Neuronal stem cell (in vitro differentiated cells): ENCODE measurements at regions not wholly inside any gene's neighbourhood (a gene's known extent, or its start where the extent isn't known, plus 50 kb on each side); places are given as distances from the start of the nearest gene placed in this dataset.

Experiments used
- DNase-seq: peaks from one replicate; pipeline ENCODE4 v3.0.0-alpha.2; 2013; ENCODE audit warnings: low spot score
- H2AFZ ChIP-seq: one replicate; pipeline ENCODE4 v1.6.1; 2013; ENCODE audit warnings: mild to moderate bottlenecking, low read length, inconsistent platforms
- H2AK5ac ChIP-seq: 2 replicates; pipeline ENCODE4 v1.6.1; 2013; ENCODE audit warnings: low read depth, mild to moderate bottlenecking, inconsistent platforms, low read length, moderate library complexity, mixed read lengths
- H2BK120ac ChIP-seq: 2 replicates; pipeline ENCODE4 v1.6.1; 2013; ENCODE audit warnings: low read depth, mild to moderate bottlenecking, inconsistent platforms, low read length, moderate library complexity, mixed read lengths
- H2BK12ac ChIP-seq: one replicate; pipeline ENCODE4 v1.6.1; 2013; ENCODE audit warnings: low read length, inconsistent platforms
- H2BK15ac ChIP-seq: 2 replicates; pipeline ENCODE4 v1.6.1; 2013; ENCODE audit warnings: mild to moderate bottlenecking, low read length, inconsistent platforms, mixed read lengths
- H2BK5ac ChIP-seq: one replicate; pipeline ENCODE4 v1.6.1; 2013; ENCODE audit warnings: inconsistent platforms, mild to moderate bottlenecking, low read length, moderate library complexity
- H3K14ac ChIP-seq: one replicate; pipeline ENCODE4 v1.6.1; 2013; ENCODE audit warnings: low read length, inconsistent platforms
- H3K18ac ChIP-seq: 2 replicates; pipeline ENCODE4 v1.6.1; 2013; ENCODE audit warnings: low read length, inconsistent platforms
- H3K23ac ChIP-seq: 2 replicates; pipeline ENCODE4 v1.6.1; 2013; ENCODE audit warnings: low read depth, mild to moderate bottlenecking, mixed read lengths, low read length, inconsistent platforms; ENCODE audit not compliant: poor library complexity
- H3K27ac ChIP-seq: replicated peaks from 3 replicates; pipeline ENCODE4 v1.5.1; 2013; ENCODE audit warnings: low read length, inconsistent platforms
- H3K27me3 ChIP-seq, 3 experiments: 2 replicates each; pipeline ENCODE4 v1.6.1; 2013; ENCODE audit warnings: low read length in 3 of 3, mild to moderate bottlenecking in 2 of 3, inconsistent platforms in 1 of 3, low read depth in 1 of 3, mixed read lengths in 1 of 3, moderate library complexity in 1 of 3; ENCODE audit not compliant: control insufficient read depth in 3 of 3, insufficient read depth in 3 of 3
- H3K36me3 ChIP-seq, 2 donors: replicated peaks in 1 of 2; 2 replicates each; pipeline ENCODE4 v1.6.1; 2013; ENCODE audit warnings: low read length in 2 of 2; ENCODE audit not compliant: control insufficient read depth in 2 of 2, insufficient read depth in 2 of 2
- H3K4ac ChIP-seq: 2 replicates; pipeline ENCODE4 v1.6.1; 2013; ENCODE audit warnings: inconsistent platforms, mild to moderate bottlenecking, low read length, moderate library complexity
- H3K4me1 ChIP-seq, 2 donors: 1 replicate in 1 of 2; 2 replicates in 1 of 2; pipeline ENCODE4 v1.6.1; 2013; ENCODE audit warnings: low read length in 2 of 2, low read depth in 1 of 2; ENCODE audit not compliant: control insufficient read depth in 2 of 2, insufficient read depth in 1 of 2
- H3K4me2 ChIP-seq: one replicate; pipeline ENCODE4 v1.6.1; 2013; ENCODE audit warnings: mild to moderate bottlenecking, low read length, inconsistent platforms; ENCODE audit not compliant: insufficient read depth, poor library complexity, severe bottlenecking
- H3K4me3 ChIP-seq, 2 donors: 2 replicates each; pipeline ENCODE4 v1.5.1; 2013; ENCODE audit warnings: low read length in 2 of 2, mild to moderate bottlenecking in 2 of 2, inconsistent platforms in 1 of 2, moderate library complexity in 1 of 2
- H3K79me1 ChIP-seq: one replicate; pipeline ENCODE4 v1.6.1; 2013; ENCODE audit warnings: low read depth, mild to moderate bottlenecking, inconsistent platforms, low read length, moderate library complexity
- H3K9ac ChIP-seq: one replicate; pipeline ENCODE4 v1.6.1; 2013; ENCODE audit warnings: mild to moderate bottlenecking, low read depth, low read length, inconsistent platforms; ENCODE audit not compliant: poor library complexity
- H3K9me3 ChIP-seq, 2 donors: replicated peaks in 1 of 2; 2 replicates each; pipeline versions ENCODE3 to v1.6.1; 2013; ENCODE audit warnings: low read length in 2 of 2, mild to moderate bottlenecking in 2 of 2, inconsistent platforms in 1 of 2, low read depth in 1 of 2, mixed read lengths in 1 of 2, moderate library complexity in 1 of 2; ENCODE audit not compliant: control insufficient read depth in 2 of 2, insufficient read depth in 1 of 2
- H4K8ac ChIP-seq: one replicate; pipeline ENCODE4 v1.6.1; 2013; ENCODE audit warnings: low read depth, mild to moderate bottlenecking, inconsistent platforms, low read length, moderate library complexity
- H4K91ac ChIP-seq: one replicate; pipeline ENCODE4 v1.6.1; 2013; ENCODE audit warnings: low read length, low read depth, mild to moderate bottlenecking, inconsistent platforms; ENCODE audit not compliant: poor library complexity
- WGBS, 2 donors: extraction: QIAGEN DNeasy Blood & Tissue Kit; methylation state at CpG; one replicate each; pipeline ENCODE4 v1.1.7; 2013; ENCODE audit warnings: missing lambda C conversion rate in 2 of 2, mixed read lengths in 1 of 2; ENCODE audit not compliant: insufficient read length in 2 of 2, insufficient replicate concordance in 1 of 2; ENCODE audit errors: extremely low coverage in 2 of 2; 5-methylcytosine and 5-hydroxymethylcytosine counted together

DNA sequence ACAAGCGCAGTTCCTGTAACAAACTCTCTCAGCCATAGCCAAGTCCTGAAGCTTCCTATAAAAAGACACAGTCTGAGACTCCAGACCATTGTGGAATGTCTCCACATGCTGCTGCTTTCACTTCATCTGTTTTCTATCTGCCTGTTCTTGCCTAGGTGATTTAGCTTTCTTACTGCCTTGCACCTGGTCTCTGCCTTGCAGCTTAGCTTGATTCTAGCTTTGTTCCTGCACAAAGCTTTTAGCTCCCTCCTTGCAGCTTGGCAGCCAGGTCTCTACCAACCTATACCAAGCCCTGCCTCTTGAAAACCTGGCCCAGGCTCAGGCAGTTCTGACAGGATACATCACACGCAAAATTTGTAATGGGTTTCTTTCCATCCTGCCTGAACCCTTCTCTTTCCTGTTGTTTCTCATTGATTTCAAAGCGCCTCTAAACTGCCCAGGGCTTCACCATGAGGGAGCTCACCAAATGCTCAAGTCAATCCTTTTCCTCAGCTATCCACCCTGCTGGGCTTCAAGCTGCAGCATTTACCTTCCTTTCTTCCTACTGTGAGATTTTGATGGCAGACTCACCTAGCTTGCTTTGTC lies 941.3 kb upstream of the NXPH2 start:
- Histone ChIP-seq H3K9ac (no peak overlapping the region), H3K79me1 (no peaks in the 10 kb centered on the region), H3K27me3 (no peaks in the 10 kb centered on the region), H2BK15ac (no peak overlapping the region), H3K36me3 (no peaks in the 10 kb centered on the region), H3K4me3 (no peak overlapping the region), H2BK12ac (no peak overlapping the region), H3K27ac (no peak overlapping the region), H3K18ac (no peak overlapping the region), H3K23ac (no peak overlapping the region), H3K4me2 (no peak overlapping the region), H3K9me3 (no peaks in the 10 kb centered on the region), H2BK120ac (no peak overlapping the region), H3K4me1 (peaks cover 0 to 3% of the 10 kb centered on the region in 2 donors), H2AFZ (no peak overlapping the region), H2BK5ac (no peak overlapping the region), H2AK5ac (no peak overlapping the region), H3K14ac (no peak overlapping the region), H4K91ac (no peak overlapping the region), H3K4ac (no peak overlapping the region), H4K8ac (no peak overlapping the region)
- WGBS, 2 donors = no CpG with 5 or more reads among the region's 3 CpGs
- DNase-seq = no peak

DNA sequence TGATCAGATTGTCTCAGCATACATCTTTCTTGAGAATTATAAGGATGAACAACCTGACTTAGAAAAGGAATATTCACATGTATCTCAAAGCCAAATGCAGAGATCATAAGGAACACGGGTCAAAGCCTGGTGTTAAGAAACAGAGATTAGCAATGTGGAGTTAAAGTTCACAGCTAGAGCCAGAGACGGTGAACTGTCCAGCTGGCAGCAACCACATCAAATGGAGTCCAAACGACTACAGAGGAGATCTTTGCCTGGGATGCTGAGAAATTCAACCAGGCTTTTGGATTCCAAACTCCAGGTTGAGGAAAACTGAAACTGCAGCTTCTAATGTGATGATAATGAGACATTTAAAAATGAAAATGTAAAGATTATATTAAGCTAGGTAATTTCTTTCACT lies 939.9 kb upstream of the NXPH2 start:
- Histone ChIP-seq H4K8ac (no peak overlapping the region), H3K4me2 (no peak overlapping the region), H3K9ac (no peak overlapping the region), H3K23ac (no peak overlapping the region), H2AK5ac (no peak overlapping the region), H3K9me3 (no peaks in the 10 kb centered on the region), H2AFZ (no peak overlapping the region), H3K36me3 (no peaks in the 10 kb centered on the region), H3K4ac (no peak overlapping the region), H3K14ac (no peak overlapping the region), H2BK12ac (no peak overlapping the region), H3K4me1 (peaks cover 0 to 3% of the 10 kb centered on the region in 2 donors), H2BK15ac (no peak overlapping the region), H2BK120ac (no peak overlapping the region), H3K4me3 (no peak overlapping the region), H3K27me3 (no peaks in the 10 kb centered on the region), H3K79me1 (no peaks in the 10 kb centered on the region), H3K27ac (no peak overlapping the region), H4K91ac (no peak overlapping the region), H3K18ac (no peak overlapping the region), H2BK5ac (no peak overlapping the region)
- no peak for DNase-seq
- no CpG with 5 or more reads among the region's 3 CpGs for WGBS, 2 donors

DNA sequence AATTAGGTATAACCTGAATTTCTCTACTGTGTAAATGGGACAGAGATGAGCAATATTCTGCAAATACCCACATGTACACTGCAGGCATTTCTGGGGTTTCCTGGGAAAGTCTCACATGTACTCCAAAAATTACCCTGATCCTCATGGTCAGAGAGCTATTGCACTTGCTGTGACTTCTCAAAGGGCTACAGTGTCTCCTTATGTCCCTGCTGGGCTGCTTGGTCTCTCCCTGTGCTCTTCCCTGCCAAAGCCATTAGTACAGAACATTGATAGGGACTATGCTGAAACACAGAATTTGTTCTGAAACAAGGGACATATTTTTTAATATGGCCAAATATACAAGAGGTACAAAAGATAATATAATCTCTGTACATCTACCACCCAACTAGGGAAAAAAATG lies 924.4 kb upstream of the NXPH2 start:
- Histone ChIP-seq H3K27me3 (no peaks in the 10 kb centered on the region), H4K8ac (no peak overlapping the region), H3K4me3 (no peak overlapping the region), H3K18ac (no peak overlapping the region), H2BK15ac (no peak overlapping the region), H3K36me3 (no peaks in the 10 kb centered on the region), H3K79me1 (no peaks in the 10 kb centered on the region), H3K9ac (no peak overlapping the region), H3K14ac (no peak overlapping the region), H2BK5ac (no peak overlapping the region), H3K27ac (no peak overlapping the region), H2BK120ac (no peak overlapping the region), H4K91ac (no peak overlapping the region), H3K9me3 (no peaks in the 10 kb centered on the region), H2BK12ac (no peak overlapping the region), H3K4me2 (no peak overlapping the region), H3K4ac (no peak overlapping the region), H2AK5ac (no peak overlapping the region), H3K4me1 (no peaks in the 10 kb centered on the region), H2AFZ (no peak overlapping the region), H3K23ac (no peak overlapping the region)
- DNase-seq = no peak

DNA sequence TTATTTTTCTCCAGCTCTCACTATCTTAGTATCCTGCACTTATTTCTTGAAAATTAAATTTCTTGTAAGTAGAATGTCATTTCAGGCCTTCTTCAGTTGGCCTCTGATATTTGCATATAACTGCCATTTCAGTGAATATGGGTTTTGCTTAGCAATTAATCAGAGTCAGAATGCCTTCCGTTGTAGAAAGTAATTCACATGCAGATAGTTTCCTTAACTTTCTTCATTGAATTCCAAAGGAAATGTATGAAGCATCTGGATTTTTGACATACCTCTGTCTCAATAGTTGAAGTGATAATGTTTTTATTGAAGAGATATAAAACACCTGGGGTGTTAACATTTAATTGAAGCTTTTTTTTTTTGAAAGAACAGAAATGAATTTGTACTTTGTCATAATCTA lies 914.1 kb upstream of the NXPH2 start:
- Histone ChIP-seq H3K4me1 (no peaks in the 10 kb centered on the region), H3K9me3 (no peaks in the 10 kb centered on the region), H3K9ac (no peak overlapping the region), H3K4me3 (no peak overlapping the region), H2BK12ac (no peak overlapping the region), H3K36me3 (no peaks in the 10 kb centered on the region), H3K18ac (no peak overlapping the region), H3K4me2 (no peak overlapping the region), H3K27me3 (no peaks in the 10 kb centered on the region), H3K27ac (no peak overlapping the region), H2BK5ac (no peak overlapping the region), H4K8ac (no peak overlapping the region), H3K23ac (no peak overlapping the region), H2BK15ac (no peak overlapping the region), H2AK5ac (no peak overlapping the region), H3K14ac (no peak overlapping the region), H3K79me1 (no peaks in the 10 kb centered on the region), H4K91ac (no peak overlapping the region), H3K4ac (no peak overlapping the region), H2BK120ac (no peak overlapping the region), H2AFZ (no peak overlapping the region)
- no peak for DNase-seq
- WGBS, 2 donors = no CpG with 5 or more reads among the region's 1 CpG
